ENCODE measurements at regions not wholly inside any gene's neighbourhood (a gene's known extent, or its start where the extent isn't known, plus 50 kb on each side); places are given as distances from the start of the nearest gene placed in this dataset.

DNA sequence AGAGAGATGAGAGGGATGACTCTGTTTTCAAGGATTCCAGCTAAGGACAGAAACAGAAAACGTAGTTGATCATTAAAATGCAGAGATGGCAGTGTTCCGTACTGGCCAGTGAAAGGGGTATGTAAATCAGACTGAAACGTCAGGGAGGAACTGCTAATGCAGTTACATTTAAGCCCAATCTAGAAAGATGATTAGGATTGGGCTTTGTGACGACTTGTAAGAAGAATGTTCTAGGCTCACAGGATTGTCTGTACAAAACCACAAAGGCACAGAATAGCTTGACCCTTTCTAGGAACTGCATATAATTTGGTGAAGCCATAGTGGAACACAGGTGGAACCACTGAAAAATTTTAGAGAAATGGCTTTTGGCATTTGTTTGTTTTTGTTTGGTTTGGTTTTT lies 55.6 kb upstream of the TESK1 start:
- no TSS peak for BruUV-seq (replicated peaks)
- FAIRE-seq = no peak
- DNase-seq (ENCODE audit: low read depth, low spot score) = no peak
- TF ChIP-seq POLR2AphosphoS5 (IDR thresholded peaks at IDR 0.05; ENCODE audit: insufficient read depth, low read depth, low read length) (no peak), JUN (IDR thresholded peaks at IDR 0.05; ENCODE audit: borderline replicate concordance, insufficient read depth, insufficient read length, low read depth) (no peak)
- Histone ChIP-seq H3K9me1 (replicated peaks; ENCODE audit: control insufficient read depth, extremely low read depth, insufficient read depth, low read length) (no peaks in the 10 kb centered on the region), H3K79me2 (ENCODE audit: control insufficient read depth, insufficient read depth, low read length) (peaks cover 82% of the 10 kb centered on the region), H3K9me3 (replicated peaks; ENCODE audit: control insufficient read depth, insufficient read depth, low read length) (no peaks in the 10 kb centered on the region), H3K27ac (ENCODE audit: insufficient read depth, low read depth, low read length) (no peak overlapping the region), H3K4me3 (replicated peaks in 1 of 3; ENCODE audit: insufficient read depth in 1 of 3, low read depth in 1 of 3, low read length in 3 of 3) (no peak overlapping the region), H3K36me3 (ENCODE audit: control insufficient read depth in 2 of 2, extremely low read depth in 1 of 2, insufficient read depth in 2 of 2, low read length in 2 of 2) (peaks cover 0 to 16% of the 10 kb centered on the region in 2 experiments), H2AFZ (ENCODE audit: low read depth, low read length) (no peak overlapping the region), H3K27me3 (ENCODE audit: control insufficient read depth in 2 of 2, insufficient read depth in 2 of 2, low read length in 2 of 2) (no peaks in the 10 kb centered on the region), H3K9ac (replicated peaks; ENCODE audit: extremely low read depth, insufficient read depth, low read length) (no peak overlapping the region), H4K20me1 (replicated peaks; ENCODE audit: control insufficient read depth, extremely low read depth, insufficient read depth, low read length) (peaks cover 2% of the 10 kb centered on the region), H3K4me2 (ENCODE audit: insufficient read depth, low read length) (no peak overlapping the region), H3K4me1 (ENCODE audit: control insufficient read depth, extremely low read depth, insufficient read depth, low read length) (peaks cover 6% of the 10 kb centered on the region)
- ChIA-PET CTCF (interaction anchor here (1.2 to 7.5 kb wide), 5 partner anchors 12 to 71 kb away, joined by 4 to 233 read pairs (median 5); no protein-coding TSS in a partner anchor), POLR2A (no interaction called here)
- dilution Hi-C loops (cut with MboI; ENCODE audit: extremely low pct_ligation_motif_present, low sequenced_read_pairs) (no loop called here), intact Hi-C loops (cut with micrococcal nuclease) (no loop called here)

DNA sequence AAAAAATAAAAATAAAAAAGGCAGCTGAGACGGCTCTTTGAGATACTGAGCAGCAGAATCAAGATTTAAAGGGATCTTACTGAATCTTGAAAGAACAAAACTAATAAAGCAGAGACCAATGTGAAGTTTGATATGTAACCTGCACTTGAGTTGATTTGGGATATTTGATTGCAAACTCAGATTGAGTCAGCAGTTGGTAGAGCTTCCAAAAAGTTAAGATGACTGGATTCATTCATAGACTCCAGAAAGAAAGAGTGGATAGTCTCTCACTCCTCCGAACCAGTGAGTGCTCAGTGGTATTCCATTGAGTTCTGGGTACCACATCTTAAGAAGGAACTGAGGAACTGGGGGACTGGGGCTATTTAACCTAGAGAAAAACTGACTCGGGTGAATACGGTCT lies 52.7 kb upstream of the TESK1 start:
- no peak overlapping the region for H3K4me3 ChIP-seq (replicated peaks in 1 of 3; ENCODE audit: insufficient read depth in 1 of 3, low read depth in 1 of 3, low read length in 3 of 3)
- H3K4me1 ChIP-seq (ENCODE audit: control insufficient read depth, extremely low read depth, insufficient read depth, low read length) = peaks cover 6% of the 10 kb centered on the region
- no peaks in the 10 kb centered on the region for H4K20me1 ChIP-seq (replicated peaks; ENCODE audit: control insufficient read depth, extremely low read depth, insufficient read depth, low read length)
- POLR2A ChIA-PET = interaction anchor here (1.1 to 1.8 kb wide), 3 partner anchors 14 to 61 kb away, joined by 3 to 6 read pairs (median 3); no protein-coding TSS in a partner anchor
- TF ChIP-seq FOS (IDR thresholded peaks at IDR 0.05; ENCODE audit: borderline replicate concordance, insufficient read depth, low read length) (no peak), JUN (IDR thresholded peaks at IDR 0.05; ENCODE audit: borderline replicate concordance, insufficient read depth, insufficient read length, low read depth) (no peak), POLR2AphosphoS5 (IDR thresholded peaks at IDR 0.05; ENCODE audit: insufficient read depth, low read depth, low read length) (no peak), POLR2A (IDR thresholded peaks at IDR 0.05; ENCODE audit: low read depth, low read length) (no peak), GATA2 (IDR thresholded peaks at IDR 0.05; ENCODE audit: insufficient read depth, insufficient read length, low read depth, low read length) (no peak), MYC (IDR thresholded peaks at IDR 0.05; ENCODE audit: low read depth, low read length) (no peak), EZH2 (IDR thresholded peaks at IDR 0.05; ENCODE audit: borderline replicate concordance, low read depth, low read length, severe bottlenecking) (no peak)
- TF ChIP-seq, protein P1, sequence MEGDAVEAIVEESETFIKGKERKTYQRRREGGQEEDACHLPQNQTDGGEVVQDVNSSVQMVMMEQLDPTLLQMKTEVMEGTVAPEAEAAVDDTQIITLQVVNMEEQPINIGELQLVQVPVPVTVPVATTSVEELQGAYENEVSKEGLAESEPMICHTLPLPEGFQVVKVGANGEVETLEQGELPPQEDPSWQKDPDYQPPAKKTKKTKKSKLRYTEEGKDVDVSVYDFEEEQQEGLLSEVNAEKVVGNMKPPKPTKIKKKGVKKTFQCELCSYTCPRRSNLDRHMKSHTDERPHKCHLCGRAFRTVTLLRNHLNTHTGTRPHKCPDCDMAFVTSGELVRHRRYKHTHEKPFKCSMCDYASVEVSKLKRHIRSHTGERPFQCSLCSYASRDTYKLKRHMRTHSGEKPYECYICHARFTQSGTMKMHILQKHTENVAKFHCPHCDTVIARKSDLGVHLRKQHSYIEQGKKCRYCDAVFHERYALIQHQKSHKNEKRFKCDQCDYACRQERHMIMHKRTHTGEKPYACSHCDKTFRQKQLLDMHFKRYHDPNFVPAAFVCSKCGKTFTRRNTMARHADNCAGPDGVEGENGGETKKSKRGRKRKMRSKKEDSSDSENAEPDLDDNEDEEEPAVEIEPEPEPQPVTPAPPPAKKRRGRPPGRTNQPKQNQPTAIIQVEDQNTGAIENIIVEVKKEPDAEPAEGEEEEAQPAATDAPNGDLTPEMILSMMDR (IDR thresholded peaks at IDR 0.05; ENCODE audit: extremely low read depth in 1 of 2, insufficient read depth in 1 of 2, low read depth in 1 of 2, low read length in 2 of 2) = no peak
- TF ChIP-seq, protein P2, sequence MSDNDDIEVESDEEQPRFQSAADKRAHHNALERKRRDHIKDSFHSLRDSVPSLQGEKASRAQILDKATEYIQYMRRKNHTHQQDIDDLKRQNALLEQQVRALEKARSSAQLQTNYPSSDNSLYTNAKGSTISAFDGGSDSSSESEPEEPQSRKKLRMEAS (IDR thresholded peaks at IDR 0.05; ENCODE audit: insufficient read depth, insufficient read length) = no peak
- H3K36me3 ChIP-seq (ENCODE audit: control insufficient read depth in 2 of 2, extremely low read depth in 1 of 2, insufficient read depth in 2 of 2, low read length in 2 of 2) = peaks cover 15 to 27% of the 10 kb centered on the region in 2 experiments
- peaks cover 63% of the 10 kb centered on the region for H3K79me2 ChIP-seq (ENCODE audit: control insufficient read depth, insufficient read depth, low read length)
- H3K9me3 ChIP-seq (replicated peaks; ENCODE audit: control insufficient read depth, insufficient read depth, low read length) = no peaks in the 10 kb centered on the region
- dilution Hi-C loops (cut with MboI; ENCODE audit: extremely low pct_ligation_motif_present, low sequenced_read_pairs) = no loop called here
- no peak overlapping the region for H2AFZ ChIP-seq (ENCODE audit: low read depth, low read length)
- H3K9ac ChIP-seq (replicated peaks; ENCODE audit: extremely low read depth, insufficient read depth, low read length) = no peak overlapping the region
- FAIRE-seq = no peak
- H3K9me1 ChIP-seq (replicated peaks; ENCODE audit: control insufficient read depth, extremely low read depth, insufficient read depth, low read length) = no peaks in the 10 kb centered on the region
- BruUV-seq (replicated peaks) = no TSS peak
- H3K27ac ChIP-seq (ENCODE audit: insufficient read depth, low read depth, low read length) = no peak overlapping the region
- CTCF ChIA-PET = interaction anchor here (1.4 to 7.5 kb wide), 13 partner anchors 8 to 653 kb away, joined by 3 to 233 read pairs (median 26); partner anchors contain the start of gene RUSC2
- H3K27me3 ChIP-seq (ENCODE audit: control insufficient read depth in 2 of 2, insufficient read depth in 2 of 2, low read length in 2 of 2) = no peaks in the 10 kb centered on the region
- intact Hi-C loops (cut with micrococcal nuclease) = loop anchor here (2.0 kb wide), 1 partner anchor 34 kb away; no protein-coding TSS in a partner anchor
- DNase-seq (ENCODE audit: low read depth, low spot score) = no peak
- no peak overlapping the region for H3K4me2 ChIP-seq (ENCODE audit: insufficient read depth, low read length)

Data from endothelial cell of umbilical vein (primary cell).